ENCODE measurements at regions not wholly inside any gene's neighbourhood (a gene's known extent, or its start where the extent isn't known, plus 50 kb on each side); places are given as distances from the start of the nearest gene placed in this dataset.

DNA sequence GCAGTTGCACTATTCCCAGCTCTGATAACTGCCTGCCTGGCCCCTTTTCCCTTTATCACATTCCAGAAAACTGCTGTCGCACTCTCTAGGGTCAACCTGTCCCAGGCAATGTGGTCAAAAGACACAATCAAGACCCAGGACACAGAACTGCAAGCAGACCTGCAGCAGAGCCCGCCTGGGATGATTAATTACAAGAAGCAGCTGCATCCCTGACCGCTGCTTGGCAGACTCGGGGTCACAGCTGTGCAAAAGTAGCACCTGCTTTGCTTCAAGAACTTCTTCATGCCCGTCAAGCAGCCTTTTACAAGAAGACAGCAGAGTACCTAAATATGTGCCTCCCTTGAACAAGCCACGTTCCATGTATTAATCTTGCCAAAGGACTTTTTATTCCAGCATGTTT lies 120.0 kb upstream of the ST8SIA2 start:
- H3K4me1 Mint-ChIP-seq, result no peaks in the 10 kb centered on the region
- no peaks in the 10 kb centered on the region for H3K9me3 Mint-ChIP-seq
- no peak for DNase-seq
- no peak overlapping the region for H3K27ac Mint-ChIP-seq
- H3K36me3 Mint-ChIP-seq (ENCODE audit: low read depth), result no peaks in the 10 kb centered on the region
- intact Hi-C loops (cut with micrococcal nuclease), result no loop called here
- no peak overlapping the region for H3K4me3 Mint-ChIP-seq
- H3K27me3 Mint-ChIP-seq, result peaks cover 7% of the 10 kb centered on the region

DNA sequence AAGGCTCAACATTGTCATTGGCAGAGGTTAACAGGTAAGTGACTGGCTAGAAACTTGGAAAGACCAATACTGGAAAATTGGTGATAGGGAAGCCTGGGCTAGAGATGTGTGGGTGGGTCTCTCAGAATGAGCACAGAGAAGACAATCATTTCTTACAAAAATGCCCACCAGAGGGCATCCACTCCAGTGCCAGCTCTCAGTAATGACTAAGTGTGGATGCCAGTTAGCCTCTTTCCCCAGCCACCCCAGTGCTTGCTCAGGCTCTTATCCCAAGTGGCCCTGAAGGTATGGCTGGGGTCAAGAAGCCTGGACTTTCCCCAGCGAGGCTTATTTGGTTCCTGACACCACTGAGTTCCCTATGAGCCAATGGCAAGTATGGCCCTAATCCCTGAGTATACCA lies 115.9 kb upstream of the ST8SIA2 start:
- Mint-ChIP-seq H3K4me3 (no peak overlapping the region), H3K27me3 (peaks cover 5% of the 10 kb centered on the region), H3K36me3 (ENCODE audit: low read depth) (no peaks in the 10 kb centered on the region), H3K9me3 (no peaks in the 10 kb centered on the region), H3K4me1 (no peaks in the 10 kb centered on the region), H3K27ac (no peak overlapping the region)
- intact Hi-C loops (cut with micrococcal nuclease), result no loop called here
- DNase-seq, result no peak

DNA sequence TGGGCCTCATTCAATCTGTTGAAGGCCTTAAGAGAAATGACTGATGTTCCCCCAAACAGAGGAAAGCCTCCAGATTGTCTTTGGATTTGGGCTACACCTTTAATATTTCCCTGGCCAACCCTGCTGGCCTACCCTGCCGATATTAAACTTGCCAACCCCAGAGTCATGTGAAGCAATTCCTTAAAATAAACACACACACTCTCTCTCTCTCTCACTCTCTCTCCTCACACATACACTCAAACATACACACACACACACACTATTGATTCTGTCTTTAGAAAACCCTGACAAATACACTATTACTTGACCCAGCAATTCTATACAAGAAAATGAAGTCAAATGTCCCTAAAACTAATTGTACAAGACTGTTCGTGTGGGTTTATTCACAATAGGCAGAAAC lies 109.9 kb upstream of the ST8SIA2 start:
- Mint-ChIP-seq H3K9me3 (no peaks in the 10 kb centered on the region), H3K27me3 (peaks cover 3% of the 10 kb centered on the region), H3K27ac (no peak overlapping the region), H3K4me3 (no peak overlapping the region), H3K4me1 (peaks cover 2% of the 10 kb centered on the region), H3K36me3 (ENCODE audit: low read depth) (no peaks in the 10 kb centered on the region)
- intact Hi-C loops (cut with micrococcal nuclease), result no loop called here
- DNase-seq, result no peak

DNA sequence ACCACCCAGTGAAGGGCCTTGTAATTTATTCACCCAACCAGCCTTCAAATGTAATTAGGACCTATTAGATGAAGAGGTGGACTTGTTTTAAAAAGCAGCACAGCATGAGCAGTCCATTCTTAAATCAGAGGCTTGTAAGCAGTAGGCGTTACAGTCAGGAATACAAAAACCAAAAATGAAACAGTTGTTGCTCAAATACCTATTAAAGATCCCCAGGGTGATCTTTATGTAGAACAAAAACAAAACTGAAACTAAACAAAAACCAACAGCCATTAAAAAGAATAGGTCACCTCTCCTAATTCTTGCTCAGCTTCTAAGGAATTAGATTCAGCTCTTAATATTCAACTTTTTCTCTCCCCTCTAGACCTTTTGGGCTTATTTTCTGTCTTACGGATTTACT lies 104.9 kb upstream of the ST8SIA2 start:
- no peak for DNase-seq
- intact Hi-C loops (cut with micrococcal nuclease), result no loop called here
- Mint-ChIP-seq H3K4me1 (peaks cover 2% of the 10 kb centered on the region), H3K27ac (no peak overlapping the region), H3K9me3 (no peaks in the 10 kb centered on the region), H3K27me3 (peaks cover 20% of the 10 kb centered on the region), H3K36me3 (ENCODE audit: low read depth) (no peaks in the 10 kb centered on the region), H3K4me3 (no peak overlapping the region)

DNA sequence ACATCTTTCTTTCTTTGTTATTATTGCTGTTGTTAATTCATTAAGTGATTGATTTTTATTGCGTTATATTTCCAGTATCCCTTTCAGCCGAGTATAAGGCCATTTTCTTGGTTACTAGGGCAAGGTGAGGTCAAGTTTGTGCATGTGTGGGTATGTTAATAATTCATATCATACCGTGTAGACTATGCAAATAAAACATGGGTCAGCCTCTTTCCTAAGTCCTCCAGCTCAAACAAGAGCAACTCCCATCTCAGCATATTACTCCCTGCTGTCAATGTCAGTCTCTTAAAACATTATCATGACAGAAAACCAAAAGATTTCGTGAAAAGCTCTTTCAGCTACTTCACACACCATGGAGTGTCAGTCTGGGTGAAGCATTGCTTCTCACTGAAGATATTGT lies 103.9 kb upstream of the ST8SIA2 start:
- peaks cover 2% of the 10 kb centered on the region for H3K4me1 Mint-ChIP-seq
- no peak for DNase-seq

DNA sequence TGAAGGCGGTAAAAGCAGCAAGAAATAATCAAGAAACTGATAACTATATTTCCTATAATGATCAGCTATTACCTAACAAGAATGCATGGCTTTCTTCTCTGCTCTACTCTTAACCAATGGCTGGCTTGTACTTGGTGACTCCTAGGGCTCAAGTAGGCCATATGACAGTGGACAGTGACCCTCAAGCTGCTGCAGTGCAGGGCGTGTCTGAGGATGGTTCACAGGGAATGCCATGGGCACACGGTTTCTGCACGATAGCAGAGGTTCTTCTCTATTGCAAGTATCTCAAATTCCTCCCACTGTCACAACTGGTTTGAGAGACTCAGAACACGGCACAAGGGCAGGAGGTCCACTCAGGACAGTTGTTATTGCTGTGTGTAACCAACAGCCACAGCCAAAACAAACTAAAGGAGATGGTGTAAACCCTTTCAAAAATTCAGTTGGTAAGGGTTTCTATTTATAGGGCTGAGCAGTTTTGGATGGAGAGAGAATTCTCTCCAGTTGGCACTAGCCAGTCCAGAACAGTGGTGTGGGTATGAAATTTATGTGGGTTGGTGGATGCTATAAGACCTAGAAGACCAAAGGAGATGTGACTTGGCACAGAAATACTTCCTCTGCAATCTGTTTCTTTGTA lies 103.2 kb upstream of the ST8SIA2 start:
- Mint-ChIP-seq H3K4me3 (no peak overlapping the region), H3K9me3 (no peaks in the 10 kb centered on the region), H3K4me1 (peaks cover 2% of the 10 kb centered on the region), H3K27me3 (peaks cover 21% of the 10 kb centered on the region), H3K36me3 (ENCODE audit: low read depth) (no peaks in the 10 kb centered on the region), H3K27ac (no peak overlapping the region)
- intact Hi-C loops (cut with micrococcal nuclease), result no loop called here
- no peak for DNase-seq

More for the DNA sequence above, 103.9 kb upstream of the ST8SIA2 start:
- Mint-ChIP-seq H3K36me3 (ENCODE audit: low read depth) (no peaks in the 10 kb centered on the region), H3K4me3 (no peak overlapping the region), H3K27me3 (peaks cover 21% of the 10 kb centered on the region), H3K27ac (no peak overlapping the region), H3K9me3 (no peaks in the 10 kb centered on the region)
- intact Hi-C loops (cut with micrococcal nuclease), result no loop called here

DNA sequence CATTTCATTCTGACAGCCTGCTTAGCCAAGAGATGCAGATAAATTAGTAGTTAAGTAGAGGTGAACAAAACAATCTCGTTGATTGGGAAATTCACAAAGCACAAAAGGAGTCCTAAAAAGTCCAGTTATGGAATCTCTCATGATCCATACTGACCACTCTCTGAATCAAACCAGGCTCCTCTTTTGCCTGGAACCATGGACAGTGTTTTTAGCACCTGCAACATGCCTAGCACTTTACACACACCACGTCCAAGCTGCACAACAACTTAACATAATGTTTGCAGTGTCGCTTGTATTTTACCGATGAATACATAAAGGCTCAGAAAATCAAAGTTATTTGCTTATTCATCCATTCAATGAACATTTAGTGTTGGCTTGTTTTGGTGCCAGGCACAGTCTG lies 101.8 kb upstream of the ST8SIA2 start:
- Mint-ChIP-seq H3K4me1 (peaks cover 2% of the 10 kb centered on the region), H3K9me3 (no peaks in the 10 kb centered on the region), H3K27me3 (peaks cover 21% of the 10 kb centered on the region), H3K36me3 (ENCODE audit: low read depth) (no peaks in the 10 kb centered on the region), H3K27ac (no peak overlapping the region), H3K4me3 (no peak overlapping the region)
- intact Hi-C loops (cut with micrococcal nuclease), result no loop called here
- no peak for DNase-seq

DNA sequence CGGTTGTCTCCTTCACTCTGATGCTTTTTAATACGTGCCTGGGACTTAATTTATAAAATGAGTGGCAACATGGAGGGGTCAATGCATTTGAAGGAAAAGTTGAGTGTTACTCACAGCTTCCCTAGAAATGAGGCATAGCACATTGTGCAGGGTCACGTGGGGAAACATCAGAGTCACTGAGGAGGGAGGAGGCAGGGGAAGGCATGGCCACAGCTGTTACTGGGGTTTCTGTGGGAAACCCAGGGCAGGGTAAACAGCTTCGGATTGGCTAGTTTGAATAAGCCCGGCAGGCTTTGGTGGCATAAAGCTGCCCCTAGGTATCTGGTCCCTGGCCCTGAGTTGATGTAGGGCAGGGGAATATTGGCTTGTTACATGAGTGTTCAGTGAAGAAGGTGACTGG lies 98.9 kb upstream of the ST8SIA2 start:
- intact Hi-C loops (cut with micrococcal nuclease), result no loop called here
- H3K4me3 Mint-ChIP-seq, result no peak overlapping the region
- H3K27me3 Mint-ChIP-seq, result peaks cover 21% of the 10 kb centered on the region
- no peaks in the 10 kb centered on the region for H3K9me3 Mint-ChIP-seq
- no peak overlapping the region for H3K27ac Mint-ChIP-seq
- H3K36me3 Mint-ChIP-seq (ENCODE audit: low read depth), result no peaks in the 10 kb centered on the region
- H3K4me1 Mint-ChIP-seq, result no peaks in the 10 kb centered on the region
- DNase-seq, result no peak

DNA sequence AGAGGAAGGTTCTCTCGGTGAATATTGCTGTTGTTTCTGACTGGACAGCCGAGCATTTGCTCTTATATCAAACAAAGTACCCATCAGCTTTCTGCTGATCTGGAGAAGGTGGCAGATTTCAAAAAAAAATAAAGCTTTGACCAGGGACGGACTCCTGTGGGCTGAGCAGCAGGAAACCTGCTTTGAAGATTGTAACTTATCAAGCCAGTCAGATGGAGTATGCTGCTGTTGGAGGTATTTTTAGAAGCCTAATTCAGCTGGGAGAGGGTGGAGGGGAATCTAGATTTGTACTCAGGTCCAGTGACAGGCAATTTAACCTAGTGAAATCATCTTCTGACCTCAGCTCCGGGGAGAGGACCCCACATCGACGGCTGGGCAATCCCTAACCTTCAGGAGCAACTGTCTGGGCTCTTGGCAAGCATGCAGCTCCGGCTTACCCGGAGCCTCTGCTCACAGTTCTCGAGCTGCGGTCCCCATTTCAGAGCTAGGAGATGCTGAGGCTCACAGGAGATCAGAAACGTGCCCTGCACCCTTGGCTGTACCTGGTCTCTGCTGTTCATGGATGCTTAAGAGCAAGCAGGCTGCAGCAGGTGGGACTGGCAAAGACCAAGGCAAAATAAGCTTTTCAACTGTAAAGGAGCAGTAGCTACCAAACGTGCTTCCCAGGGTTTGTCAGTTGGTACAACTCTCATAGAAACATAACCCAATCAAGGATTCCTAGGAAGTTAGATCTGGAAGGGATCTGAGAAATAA lies 89.3 kb upstream of the ST8SIA2 start:
- no peaks in the 10 kb centered on the region for H3K36me3 Mint-ChIP-seq (ENCODE audit: low read depth)
- H3K4me1 Mint-ChIP-seq, result no peaks in the 10 kb centered on the region
- peaks cover 12% of the 10 kb centered on the region for H3K27me3 Mint-ChIP-seq
- intact Hi-C loops (cut with micrococcal nuclease), result no loop called here
- H3K4me3 Mint-ChIP-seq, result no peak overlapping the region
- no peak overlapping the region for H3K27ac Mint-ChIP-seq
- no peak for DNase-seq
- H3K9me3 Mint-ChIP-seq, result no peaks in the 10 kb centered on the region

DNA sequence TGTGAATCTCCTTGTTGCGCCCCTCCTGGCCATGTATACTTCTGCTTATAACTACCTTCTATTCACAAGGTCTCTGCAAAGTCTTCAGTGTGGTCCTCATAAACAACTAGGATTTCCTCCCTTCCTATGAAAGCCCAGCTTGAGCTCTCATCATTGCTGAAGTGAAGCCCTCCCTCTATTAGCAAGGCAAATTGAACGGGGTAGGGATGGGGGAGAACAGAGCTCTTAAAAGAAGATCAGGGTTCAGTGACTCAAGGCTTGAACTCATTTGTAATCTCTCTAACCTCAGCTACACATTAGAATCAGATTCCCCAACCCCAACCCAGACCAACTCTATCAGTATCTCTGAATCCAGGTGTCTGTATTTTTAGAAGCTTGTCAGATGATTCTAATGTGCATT lies 88.3 kb upstream of the ST8SIA2 start:
- H3K36me3 Mint-ChIP-seq (ENCODE audit: low read depth), result no peaks in the 10 kb centered on the region
- H3K9me3 Mint-ChIP-seq, result no peaks in the 10 kb centered on the region
- no peak overlapping the region for H3K27ac Mint-ChIP-seq
- H3K27me3 Mint-ChIP-seq, result peaks cover 12% of the 10 kb centered on the region
- no peaks in the 10 kb centered on the region for H3K4me1 Mint-ChIP-seq
- intact Hi-C loops (cut with micrococcal nuclease), result no loop called here
- DNase-seq, result no peak
- no peak overlapping the region for H3K4me3 Mint-ChIP-seq

DNA sequence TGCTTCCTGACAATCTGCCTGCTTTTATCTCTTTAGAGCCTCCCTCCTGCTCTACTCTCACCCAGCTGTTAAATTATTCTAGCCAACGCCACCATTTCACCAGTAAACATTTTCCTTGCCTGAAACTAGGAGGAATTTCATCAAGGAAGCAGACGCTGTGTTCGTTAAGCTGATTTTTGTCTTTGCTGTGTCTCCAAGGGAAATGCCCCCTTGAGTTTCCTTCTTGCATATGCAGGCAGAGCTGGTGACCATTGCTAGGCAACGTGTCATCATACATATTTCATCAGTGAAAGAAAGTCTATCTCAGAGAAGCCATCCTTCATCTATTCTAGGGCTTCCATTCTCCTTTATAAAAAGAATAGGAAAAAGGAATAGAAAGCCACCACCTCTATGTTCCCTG lies 87.0 kb upstream of the ST8SIA2 start:
- no peak overlapping the region for H3K27ac Mint-ChIP-seq
- H3K36me3 Mint-ChIP-seq (ENCODE audit: low read depth), result no peaks in the 10 kb centered on the region
- H3K9me3 Mint-ChIP-seq, result no peaks in the 10 kb centered on the region
- no peak overlapping the region for H3K4me3 Mint-ChIP-seq
- DNase-seq, result no peak
- H3K27me3 Mint-ChIP-seq, result peaks cover 12% of the 10 kb centered on the region
- H3K4me1 Mint-ChIP-seq, result no peaks in the 10 kb centered on the region
- intact Hi-C loops (cut with micrococcal nuclease), result no loop called here

DNA sequence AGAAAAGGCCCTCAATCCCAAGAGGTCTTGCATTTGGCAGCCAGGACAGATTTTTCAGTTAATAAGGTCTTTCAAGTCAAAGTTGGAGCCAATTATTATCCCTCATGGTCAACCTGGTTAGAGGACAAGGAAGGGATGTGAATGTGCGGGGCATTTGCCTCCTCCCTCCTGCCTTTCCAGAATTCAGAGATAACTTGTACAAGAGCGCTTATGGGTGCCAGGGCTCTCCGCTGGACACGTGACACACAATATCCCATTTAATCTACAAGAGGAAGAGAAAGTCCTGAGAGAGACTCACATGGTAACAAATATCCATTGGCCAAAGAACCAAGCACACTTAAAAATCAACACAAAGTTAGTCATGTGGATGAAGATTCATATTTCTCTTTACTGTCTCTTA lies 78.5 kb upstream of the ST8SIA2 start:
- intact Hi-C loops (cut with micrococcal nuclease), result no loop called here
- H3K9me3 Mint-ChIP-seq, result no peaks in the 10 kb centered on the region

DNA sequence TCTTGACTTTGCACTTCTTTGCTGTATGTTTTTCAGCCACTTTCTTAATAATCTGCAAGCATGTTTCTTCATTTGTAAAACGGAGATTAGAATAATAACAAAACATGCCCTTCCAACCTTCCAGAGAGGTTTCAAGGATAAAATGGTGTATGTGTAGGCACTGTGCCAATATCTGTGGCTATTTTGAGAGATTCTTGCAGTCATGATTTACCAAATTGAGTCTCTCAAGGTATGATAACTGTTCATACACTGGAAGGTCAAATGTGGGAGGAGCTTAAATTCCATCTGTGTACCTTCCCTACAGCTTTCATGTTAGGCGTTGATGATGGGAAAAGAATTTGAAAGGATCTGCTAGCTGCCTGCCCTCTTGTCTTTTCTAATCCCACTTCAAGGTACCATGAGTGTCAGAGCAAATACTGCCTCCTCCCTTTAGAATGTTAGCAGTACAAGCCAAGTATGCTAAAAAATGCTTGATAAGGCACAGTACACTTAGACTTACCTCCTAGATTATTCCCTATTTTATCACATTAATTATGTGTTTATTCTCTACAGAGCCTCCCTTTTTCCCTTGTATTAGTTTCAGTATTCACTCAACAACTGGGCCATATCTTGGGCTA lies 78.0 kb upstream of the ST8SIA2 start:
- H3K9me3 Mint-ChIP-seq, result no peaks in the 10 kb centered on the region
- H3K4me3 Mint-ChIP-seq, result no peak overlapping the region
- H3K4me1 Mint-ChIP-seq, result no peaks in the 10 kb centered on the region
- no peaks in the 10 kb centered on the region for H3K36me3 Mint-ChIP-seq (ENCODE audit: low read depth)
- H3K27ac Mint-ChIP-seq, result no peak overlapping the region
- intact Hi-C loops (cut with micrococcal nuclease), result no loop called here
- DNase-seq, result no peak
- peaks cover 3% of the 10 kb centered on the region for H3K27me3 Mint-ChIP-seq

More for the DNA sequence above, 78.5 kb upstream of the ST8SIA2 start:
- no peak for DNase-seq
- Mint-ChIP-seq H3K27me3 (peaks cover 3% of the 10 kb centered on the region), H3K27ac (no peak overlapping the region), H3K36me3 (ENCODE audit: low read depth) (no peaks in the 10 kb centered on the region), H3K4me3 (no peak overlapping the region), H3K4me1 (no peaks in the 10 kb centered on the region)

DNA sequence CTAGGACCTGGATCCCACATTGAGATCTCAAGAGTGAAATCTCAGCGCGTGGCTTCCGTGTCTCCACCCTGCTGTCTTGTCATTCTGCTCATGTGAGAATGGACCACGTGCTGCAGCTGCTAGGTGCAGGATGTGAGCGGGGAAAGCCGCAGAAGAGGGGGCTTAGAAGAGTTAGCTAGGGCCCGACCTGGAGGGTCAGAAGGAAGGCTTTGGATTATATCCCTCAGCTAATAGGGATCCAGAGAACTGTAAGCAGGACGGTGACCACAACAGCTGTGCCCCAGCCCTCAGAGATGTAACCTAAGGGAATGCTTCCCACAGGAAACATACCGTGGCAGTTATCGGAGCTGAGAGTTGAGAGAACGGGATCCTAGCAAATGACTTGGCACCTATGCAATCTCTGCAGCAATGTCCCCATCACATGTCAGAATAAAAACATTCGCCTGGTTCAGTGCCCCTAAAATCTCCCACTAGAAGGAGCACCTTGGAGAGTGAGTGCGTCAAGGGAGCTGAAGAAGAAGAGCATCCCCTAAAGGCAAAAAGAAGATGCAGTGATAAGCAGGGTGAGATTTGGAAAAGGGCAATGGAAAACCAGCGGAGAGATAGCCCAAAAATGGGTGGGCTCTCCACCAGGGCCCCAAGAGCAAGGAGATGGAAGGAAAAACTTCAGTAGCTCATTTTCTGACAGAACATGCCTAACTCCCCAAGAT lies 76.9 kb upstream of the ST8SIA2 start:
- H3K9me3 Mint-ChIP-seq, result no peaks in the 10 kb centered on the region
- peaks cover 3% of the 10 kb centered on the region for H3K27me3 Mint-ChIP-seq
- H3K4me3 Mint-ChIP-seq, result no peak overlapping the region
- no peaks in the 10 kb centered on the region for H3K36me3 Mint-ChIP-seq (ENCODE audit: low read depth)
- no peaks in the 10 kb centered on the region for H3K4me1 Mint-ChIP-seq
- no peak for DNase-seq
- intact Hi-C loops (cut with micrococcal nuclease), result no loop called here
- H3K27ac Mint-ChIP-seq, result no peak overlapping the region

All from activated CD4-positive, alpha-beta T cell treated with anti-CD3 and anti-CD28 coated beads, Interleukin-2, amount 10 ng/mL, durations not matched to agents 24 days and 14 days (primary cell).